NCI-H446 (cell line): ENCODE measurements at regions not wholly inside any gene's neighbourhood (a gene's known extent, or its start where the extent isn't known, plus 50 kb on each side); places are given as distances from the start of the nearest gene placed in this dataset.

Experiments used
- DNase-seq, 2 experiments: peaks; one replicate each; lab custom pipeline; 2025; lab: John Stamatoyannopoulos, UW

GRCh38 chr3:46113608-46114007 is 86.3 kb upstream of the XCR1 start:
- no peak for DNase-seq

DNA sequence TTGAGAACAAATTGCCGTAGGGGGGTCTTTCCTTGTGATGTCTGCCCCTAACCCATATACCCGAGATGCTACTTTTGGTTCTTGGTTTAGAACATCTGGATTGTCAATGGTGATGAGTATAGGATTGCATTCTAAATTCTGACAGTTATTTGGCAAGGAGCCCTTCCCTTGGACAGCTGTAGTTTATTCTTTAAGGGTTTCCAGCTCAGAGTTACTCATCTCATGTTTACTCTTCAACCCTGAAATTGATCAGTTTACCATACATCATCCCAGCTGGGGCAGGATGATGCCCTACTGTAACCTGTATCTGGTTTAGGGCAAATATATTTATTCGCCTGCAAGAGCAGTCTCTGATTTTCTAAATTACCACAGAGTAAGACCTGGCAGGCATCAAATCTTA is 85.7 kb upstream of the XCR1 start:
- DNase-seq: no peak

- no peak for DNase-seq
Measured at GRCh38 chr3:46112296-46112695, 85.0 kb upstream of the XCR1 start.

- DNase-seq: peak; percentile 42 to 71
Measured at GRCh38 chr3:46110701-46111493, 83.6 kb upstream of the XCR1 start.

GRCh38 chr3:46107682-46108081 is 80.4 kb upstream of the XCR1 start:
- DNase-seq: no peak

GRCh38 chr3:46105306-46105919 is 78.1 kb upstream of the XCR1 start:
- no peak for DNase-seq

DNA sequence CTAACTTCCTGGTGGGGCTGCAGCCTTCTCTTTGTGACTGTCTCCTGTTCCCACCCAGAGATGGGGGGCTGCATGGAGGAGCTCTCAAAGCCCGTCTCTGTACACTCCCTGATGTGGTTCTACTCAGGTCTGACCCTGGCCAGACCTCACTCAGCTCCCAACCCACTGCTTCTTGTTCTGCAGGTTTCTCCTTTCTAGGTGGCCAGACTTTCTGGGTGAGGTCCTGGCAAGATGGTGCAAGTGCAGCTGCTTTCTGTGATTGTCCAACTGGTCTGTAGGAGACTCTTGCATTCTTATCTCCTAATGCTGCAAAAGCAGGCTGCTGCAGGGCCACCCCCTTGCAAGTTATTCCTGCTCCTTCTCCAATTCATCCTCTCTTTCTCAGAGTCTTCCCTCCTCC is 77.4 kb upstream of the XCR1 start:
- DNase-seq: no peak

DNA sequence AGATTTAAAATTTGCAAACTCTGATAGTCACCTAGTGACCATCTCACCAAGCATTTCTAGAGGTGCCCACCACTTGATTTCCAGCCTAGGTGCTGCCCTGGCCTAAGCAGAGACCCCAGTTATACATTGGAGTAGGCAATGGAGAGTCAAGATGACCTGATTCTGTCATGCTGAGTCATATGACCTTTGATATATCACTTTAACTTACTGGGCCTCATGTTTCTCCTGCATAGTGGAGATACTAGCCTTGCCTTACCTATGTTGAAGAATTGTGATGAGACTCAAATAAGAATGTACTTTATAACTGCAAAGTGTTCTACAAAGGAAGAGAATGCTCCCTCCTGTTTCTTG is 75.5 kb upstream of the XCR1 start:
- DNase-seq: no peak

DNA sequence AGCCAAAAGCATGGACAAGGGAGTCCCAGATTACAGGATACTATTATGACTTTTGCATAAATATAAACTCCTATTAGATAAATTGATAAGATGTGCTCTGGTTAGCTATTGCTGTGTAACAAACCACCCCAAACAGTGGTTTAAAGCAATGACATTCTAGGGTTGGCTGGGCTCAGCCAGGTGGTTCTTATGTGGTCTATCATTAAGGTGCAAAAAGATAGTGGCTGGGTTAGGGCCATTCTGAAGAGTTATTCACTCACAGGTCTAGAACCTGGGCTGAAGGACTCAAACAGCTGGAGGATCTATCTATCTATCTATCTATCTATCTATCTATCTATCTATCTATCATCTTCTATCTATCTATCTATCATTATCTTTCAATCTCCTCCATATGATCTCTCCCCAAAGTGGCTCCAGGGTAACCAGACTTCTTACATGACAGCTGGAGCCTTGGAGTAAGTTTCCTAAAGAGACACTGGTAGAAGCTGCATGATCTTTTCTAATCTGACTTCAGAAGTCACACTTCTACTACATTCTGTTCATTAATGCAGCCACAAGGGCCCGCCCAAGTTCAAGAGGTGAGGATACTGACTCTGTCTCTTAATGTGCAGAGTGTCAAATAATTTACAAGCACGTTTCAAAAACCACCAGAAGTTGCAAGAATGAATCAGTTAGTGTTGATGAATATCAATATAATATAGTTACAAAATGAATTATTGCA is 74.9 kb upstream of the XCR1 start:
- no peak for DNase-seq

- DNase-seq: no peak
Measured at GRCh38 chr3:46100812-46101211, 73.5 kb upstream of the XCR1 start.

- no peak for DNase-seq
Measured at GRCh38 chr3:46098319-46098761, 71.1 kb upstream of the XCR1 start.

- DNase-seq: no peak
Measured at GRCh38 chr3:46097691-46098241, 70.5 kb upstream of the XCR1 start.

- no peak for DNase-seq
Measured at GRCh38 chr3:46096781-46097180, 69.5 kb upstream of the XCR1 start.

DNA sequence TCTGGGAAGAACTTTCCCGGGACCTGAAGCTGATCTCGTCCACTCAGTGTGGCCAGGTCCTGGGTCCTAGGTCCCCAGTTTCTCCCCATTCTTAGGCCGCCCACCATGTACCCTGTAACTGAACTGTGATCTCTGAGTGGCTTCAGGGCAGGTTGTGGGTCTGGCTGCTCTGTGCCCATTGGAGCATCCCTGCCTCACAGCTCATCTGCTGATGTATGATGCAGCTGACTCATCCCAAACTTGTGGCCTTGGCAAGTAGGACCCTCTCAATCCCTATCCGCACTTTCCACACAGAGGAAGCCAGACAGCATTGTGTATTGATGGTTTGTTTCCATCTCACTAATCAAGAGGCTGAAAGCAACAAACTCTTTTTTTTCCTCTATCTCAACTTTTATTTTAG is 69.1 kb upstream of the XCR1 start:
- DNase-seq: no peak

DNA sequence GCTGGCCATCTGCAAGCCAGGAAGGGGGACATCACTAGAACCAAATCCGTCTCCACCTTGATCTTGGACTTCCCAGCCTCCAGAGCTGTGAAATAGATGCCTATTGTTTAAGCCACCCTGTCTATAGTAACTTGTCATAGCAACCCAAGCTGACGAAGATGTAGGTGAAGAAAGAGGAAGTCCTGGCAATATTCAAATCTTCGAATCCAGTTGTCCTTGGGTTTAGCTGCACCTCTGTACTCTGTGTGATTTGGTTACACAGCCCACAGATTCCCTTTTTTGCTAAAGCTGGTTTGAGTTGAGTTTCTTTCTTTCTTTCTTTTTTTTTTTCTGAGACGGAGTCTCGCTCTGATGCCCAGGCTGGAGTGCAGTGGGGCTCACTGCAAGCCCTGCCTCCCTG is 68.0 kb upstream of the XCR1 start:
- DNase-seq: no peak

DNA sequence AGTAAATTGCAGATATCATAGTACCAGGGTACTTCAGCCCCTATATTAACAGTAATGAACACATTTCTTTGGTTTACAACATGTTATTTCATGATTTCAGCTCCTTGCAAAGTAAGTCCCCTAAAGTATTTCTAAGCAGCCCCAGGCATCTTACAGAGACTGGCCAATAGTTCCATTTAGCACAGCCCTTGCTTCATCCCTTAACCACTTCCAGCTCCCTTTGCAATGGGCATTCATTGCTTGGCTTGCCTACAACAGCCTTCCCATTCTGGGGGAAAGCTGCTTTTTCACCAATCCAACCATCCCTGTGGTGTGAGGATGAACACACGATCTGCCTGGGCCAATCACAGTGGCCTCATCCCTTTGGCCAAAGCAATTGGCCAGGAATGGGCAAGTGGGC is 67.2 kb upstream of the XCR1 start:
- no peak for DNase-seq

DNA sequence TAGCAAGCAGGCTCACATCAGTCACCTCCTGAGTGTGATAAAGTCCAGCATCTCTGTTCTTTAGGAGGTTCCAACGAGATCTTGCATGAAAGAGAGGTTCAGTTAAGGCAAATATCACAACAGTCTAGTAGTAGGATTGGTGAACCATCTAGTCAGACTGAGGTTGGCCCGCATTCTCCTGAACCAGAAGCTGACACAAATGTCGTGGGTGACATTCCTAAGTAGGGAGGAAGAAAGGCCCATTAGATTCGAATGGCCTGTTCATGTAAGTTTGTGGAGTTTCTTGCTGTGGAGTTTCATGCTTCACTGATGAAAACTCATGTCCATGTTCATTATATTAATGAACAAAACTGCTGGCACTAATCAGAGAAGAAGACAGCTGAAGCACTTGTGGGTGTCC is 66.7 kb upstream of the XCR1 start:
- no peak for DNase-seq

DNA sequence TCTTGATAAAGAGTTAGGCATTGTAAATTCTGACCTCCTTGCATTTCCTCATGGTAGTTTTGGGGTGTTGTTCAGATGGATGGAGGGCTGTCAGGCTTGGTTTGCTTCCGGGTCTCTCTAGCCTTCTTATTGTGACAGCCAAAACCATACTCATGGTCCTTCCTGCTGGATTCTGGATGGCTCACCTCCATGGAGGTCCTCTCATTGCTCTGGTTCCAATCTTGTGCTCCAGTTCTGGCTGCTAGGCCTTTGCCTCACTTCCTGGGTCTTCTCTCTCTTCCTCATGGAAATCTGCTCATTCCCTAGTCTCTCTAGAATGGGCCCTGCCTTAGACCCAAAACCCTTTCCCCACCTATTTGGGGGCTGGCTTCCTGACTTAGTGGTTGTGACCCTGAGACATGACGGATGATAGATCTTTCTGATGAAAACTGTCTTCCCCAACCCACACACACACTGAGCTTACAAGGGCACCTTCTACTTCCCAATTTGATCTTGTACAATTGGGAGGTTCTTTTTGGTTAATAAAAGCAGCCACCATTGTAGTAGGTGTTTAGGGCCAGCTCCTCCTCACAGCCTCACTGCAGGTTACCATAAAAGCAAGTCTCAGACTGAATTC is 66.2 kb upstream of the XCR1 start:
- DNase-seq: no peak

GRCh38 chr3:46092702-46093080 is 65.4 kb upstream of the XCR1 start:
- no peak for DNase-seq

DNA sequence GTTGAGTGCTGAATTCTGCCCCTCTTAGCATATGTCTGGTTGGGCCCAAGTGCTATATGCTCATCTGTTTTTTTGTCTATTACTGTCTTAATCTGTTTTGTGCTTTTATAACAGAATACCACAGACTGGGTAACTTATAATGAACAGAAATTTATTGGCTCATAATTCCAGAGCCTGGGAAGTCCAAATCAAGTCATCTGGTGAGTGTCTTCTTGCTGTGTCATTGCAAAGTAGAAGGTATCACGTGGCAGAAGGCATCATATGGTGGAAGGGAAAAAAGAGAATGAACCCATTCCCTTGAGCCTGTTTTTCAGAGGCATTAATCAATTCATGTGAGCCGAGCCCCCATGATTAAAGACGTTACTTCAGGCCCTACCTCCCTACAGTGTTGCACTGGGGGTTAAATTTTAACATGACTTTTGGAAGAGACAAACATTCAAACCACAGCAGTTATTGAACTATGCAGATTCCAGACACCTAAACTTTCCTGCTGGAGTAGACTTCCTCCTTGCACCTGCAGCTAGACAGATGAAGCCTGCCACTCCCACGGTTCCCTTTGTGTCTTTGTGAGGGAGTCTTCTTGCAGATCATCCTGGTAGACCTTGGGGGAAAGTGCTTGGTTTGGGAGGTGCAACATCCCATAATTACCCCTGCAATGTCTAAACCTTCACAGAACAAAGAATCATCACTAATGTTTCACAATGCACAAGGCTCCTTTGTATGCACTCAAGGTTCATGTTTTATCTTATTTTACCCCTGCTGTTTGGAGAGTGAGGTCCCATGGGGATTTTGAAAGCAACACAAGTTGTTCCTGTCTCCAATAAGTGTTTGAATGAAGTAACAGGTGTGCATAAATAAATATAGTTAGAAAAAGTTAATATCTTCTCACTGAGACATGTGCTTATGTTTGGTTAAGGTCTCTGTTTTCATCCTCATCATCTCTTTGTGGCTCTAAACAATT is 64.7 kb upstream of the XCR1 start:
- DNase-seq: no peak

- no peak for DNase-seq
Measured at GRCh38 chr3:46091046-46091445, 63.8 kb upstream of the XCR1 start.
